CD4-positive, alpha-beta T cell treated with Interleukin-10 for 1 hour (primary cell): ENCODE measurements at regions not wholly inside any gene's neighbourhood (a gene's known extent, or its start where the extent isn't known, plus 50 kb on each side); places are given as distances from the start of the nearest gene placed in this dataset.

Experiments used
- DNase-seq: peaks from one replicate; pipeline ENCODE4 v3.0.0-alpha.2; 2020

DNA sequence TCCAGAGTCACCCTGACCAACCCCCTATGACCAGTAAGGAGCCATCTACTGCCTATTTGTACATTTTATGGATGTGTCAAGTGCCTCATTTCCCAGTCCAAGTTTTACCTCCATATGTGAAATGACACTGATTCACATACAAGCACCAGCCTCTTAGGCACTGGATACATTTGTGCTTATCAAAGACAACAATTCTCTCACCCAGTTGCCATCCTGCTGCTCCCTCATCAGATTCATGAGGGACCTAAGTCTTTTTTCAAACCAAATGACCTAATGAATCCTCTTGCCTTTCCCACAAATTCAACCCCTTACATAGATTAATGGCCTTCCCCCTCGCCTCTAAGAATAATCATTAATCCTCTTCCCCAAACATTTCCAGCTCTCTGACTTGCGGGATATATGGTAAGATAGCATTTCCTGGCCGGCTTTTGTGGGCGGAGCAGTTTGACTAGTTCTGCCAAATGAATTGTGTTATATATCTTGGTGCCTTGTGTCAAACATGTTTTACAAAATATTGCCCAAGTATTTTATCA lies 233.9 kb downstream of the ARAP2 start:
- DNase-seq: no peak

DNA sequence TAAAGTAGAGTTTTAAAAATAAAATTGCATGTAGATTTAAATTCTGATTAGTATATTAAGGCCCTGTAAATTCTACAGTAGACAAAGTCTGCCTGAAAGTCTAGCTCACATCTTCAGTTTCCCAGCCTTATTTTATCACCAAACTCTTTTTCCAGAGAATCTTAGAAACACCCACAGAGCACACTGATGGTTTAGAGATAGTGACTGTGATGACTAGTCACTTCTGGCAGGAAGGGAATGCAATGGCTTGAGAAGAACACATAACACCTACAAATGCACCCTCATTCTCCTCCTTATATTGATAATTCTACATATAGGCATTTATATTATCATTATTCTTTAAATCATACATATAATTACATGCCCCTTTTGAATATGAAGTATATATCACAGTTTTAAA lies 232.9 kb downstream of the ARAP2 start:
- DNase-seq: no peak

DNA sequence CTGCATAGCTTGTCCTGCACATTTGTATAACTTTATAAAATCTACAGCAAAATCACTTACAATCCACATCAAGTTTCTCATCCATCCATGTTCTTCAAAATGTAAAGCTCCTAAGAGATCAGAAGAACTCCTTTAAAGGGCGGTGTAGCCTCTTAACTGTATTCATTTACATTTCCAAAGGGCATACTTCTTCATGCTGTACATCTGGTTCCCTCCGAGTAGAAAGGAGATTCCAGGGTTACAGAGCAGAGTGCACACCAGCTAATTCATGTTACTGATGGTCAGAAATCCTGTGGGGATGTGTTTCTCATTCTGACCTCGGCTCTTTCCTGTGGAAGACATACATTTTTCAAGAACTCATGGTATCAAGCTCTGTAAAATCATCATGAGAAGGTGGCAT lies 231.8 kb downstream of the ARAP2 start:
- DNase-seq: no peak

DNA sequence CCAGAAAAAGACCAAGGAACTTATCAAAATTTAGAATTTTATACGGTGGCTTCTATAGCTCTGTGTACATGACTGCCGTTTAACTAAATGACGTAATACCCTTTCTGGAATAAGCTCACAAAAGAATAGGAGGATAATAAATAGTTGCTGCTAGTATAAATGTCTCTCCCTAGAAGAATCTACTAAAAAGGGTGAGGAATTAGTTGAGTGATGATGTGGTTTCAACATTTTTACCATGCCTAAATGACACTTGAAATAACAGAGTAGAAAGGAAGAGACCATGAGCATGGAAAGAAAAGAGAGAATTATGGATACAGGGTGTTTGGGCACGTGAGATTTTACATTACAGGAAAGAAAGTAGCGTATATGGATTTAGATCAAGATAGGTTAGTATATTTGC lies 231.1 kb downstream of the ARAP2 start:
- no peak for DNase-seq
